HG03280 (cell line): ENCODE measurements at regions not wholly inside any gene's neighbourhood (a gene's known extent, or its start where the extent isn't known, plus 50 kb on each side); places are given as distances from the start of the nearest gene placed in this dataset.

Source experiments
- ATAC-seq: cut with Tn5 transposase; IDR thresholded peaks from one replicate; pipeline ENCODE4 v1.9.1; 2021; ENCODE audit warnings: mild to moderate bottlenecking, moderate library complexity; ENCODE audit not compliant: unreplicated experiment

- ATAC-seq: no peak
These were observed 246.9 kb downstream of the ACTR3B start for GRCh38 chr7:153006452-153006851.

DNA sequence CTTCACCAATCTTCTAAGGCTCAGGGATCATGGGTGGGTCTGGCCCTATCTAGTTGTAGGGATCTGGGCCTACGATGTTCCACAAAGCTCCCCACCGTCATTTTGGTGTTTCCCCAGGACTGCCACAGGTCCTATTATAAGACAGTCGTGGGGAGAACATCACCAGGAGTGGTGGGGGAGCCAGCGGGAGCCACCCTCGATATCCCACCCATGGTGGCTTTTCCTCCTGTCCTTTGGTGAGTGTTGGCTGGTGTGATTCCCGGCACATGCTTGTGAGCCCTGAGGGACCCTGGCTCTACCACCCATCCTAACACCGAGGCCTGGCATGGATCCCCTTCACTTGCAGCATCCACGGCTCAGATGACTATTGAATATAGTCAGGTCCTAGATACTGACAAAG, 247.4 kb downstream of the ACTR3B start:
- ATAC-seq: no peak

- no peak for ATAC-seq
These were observed 250.9 kb downstream of the ACTR3B start for GRCh38 chr7:153010416-153010815.

- no peak for ATAC-seq
These were observed 252.7 kb downstream of the ACTR3B start for GRCh38 chr7:153012203-153012602.

- ATAC-seq: no peak
These were observed 257.7 kb downstream of the ACTR3B start for GRCh38 chr7:153017223-153017622.

GRCh38 chr7:153021542-153021941, 262.0 kb downstream of the ACTR3B start:
- ATAC-seq: no peak

GRCh38 chr7:153022475-153023193, 263.1 kb downstream of the ACTR3B start:
- ATAC-seq: no peak

- no peak for ATAC-seq
These were observed 263.6 kb downstream of the ACTR3B start for GRCh38 chr7:153023194-153023592.

- ATAC-seq: no peak
These were observed 267.7 kb downstream of the ACTR3B start for GRCh38 chr7:153027210-153027609.

DNA sequence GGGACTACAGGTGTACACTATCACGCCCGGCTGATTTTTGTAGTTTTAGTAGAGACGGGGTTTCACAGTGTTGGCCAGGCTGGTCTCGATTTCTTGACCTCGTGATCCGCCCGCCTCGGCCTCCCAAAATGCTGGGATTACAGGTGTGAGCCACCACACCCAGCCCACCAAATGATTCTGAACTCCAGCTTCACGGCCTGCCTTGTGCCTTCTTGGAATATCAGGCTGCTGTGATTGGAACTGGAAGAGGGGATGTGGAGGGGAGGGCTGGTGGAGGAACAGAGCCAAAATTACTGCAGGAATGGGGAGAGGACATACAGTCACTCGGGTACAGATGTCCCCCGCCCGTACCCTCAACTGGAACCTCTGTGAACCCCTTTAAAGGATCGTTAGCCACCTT, 268.4 kb downstream of the ACTR3B start:
- no peak for ATAC-seq

GRCh38 chr7:153030976-153031375, 271.4 kb downstream of the ACTR3B start:
- ATAC-seq: no peak

DNA sequence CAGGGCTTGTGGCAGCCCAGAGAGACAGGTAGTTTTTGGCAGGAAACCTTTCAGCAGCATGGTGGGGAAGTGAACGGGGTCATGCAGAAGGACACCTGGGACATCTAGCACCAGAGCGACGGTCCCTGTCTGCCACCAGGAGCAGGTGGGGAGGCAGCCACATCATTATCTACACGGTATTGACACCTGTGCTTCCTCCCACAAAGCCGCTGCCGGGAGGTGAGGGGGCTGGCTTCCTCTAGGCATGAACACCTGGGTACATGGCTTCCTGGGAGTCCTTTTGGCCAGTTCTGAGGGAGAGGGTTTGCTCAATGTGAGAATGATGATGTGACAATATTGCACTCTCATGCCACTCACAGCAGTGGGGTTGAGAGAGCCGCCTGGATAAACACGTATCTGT, 275.2 kb downstream of the ACTR3B start:
- ATAC-seq: no peak

- no peak for ATAC-seq
These were observed 277.0 kb downstream of the ACTR3B start for GRCh38 chr7:153036396-153037063.

- ATAC-seq: no peak
These were observed 283.9 kb downstream of the ACTR3B start for GRCh38 chr7:153043440-153043839.

DNA sequence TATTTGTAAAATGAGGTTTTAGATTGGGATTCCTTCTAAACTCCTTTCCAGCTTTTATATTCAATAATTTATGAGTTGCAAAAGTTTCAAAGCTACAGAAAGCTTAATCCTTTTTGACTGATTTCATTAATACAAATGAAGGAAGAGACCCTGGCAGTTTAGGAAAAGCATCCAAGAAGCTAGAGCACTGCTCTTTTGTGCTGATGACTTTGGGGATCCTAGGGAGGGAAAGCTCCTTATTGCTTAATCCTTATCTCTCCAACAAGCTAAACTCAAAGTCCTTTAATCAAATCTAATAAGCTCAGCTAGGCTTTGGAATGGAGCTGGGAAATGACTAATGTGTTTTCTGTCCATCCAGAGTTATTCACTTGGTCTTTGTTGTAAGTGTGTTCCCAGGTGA, 285.4 kb downstream of the ACTR3B start:
- no peak for ATAC-seq

DNA sequence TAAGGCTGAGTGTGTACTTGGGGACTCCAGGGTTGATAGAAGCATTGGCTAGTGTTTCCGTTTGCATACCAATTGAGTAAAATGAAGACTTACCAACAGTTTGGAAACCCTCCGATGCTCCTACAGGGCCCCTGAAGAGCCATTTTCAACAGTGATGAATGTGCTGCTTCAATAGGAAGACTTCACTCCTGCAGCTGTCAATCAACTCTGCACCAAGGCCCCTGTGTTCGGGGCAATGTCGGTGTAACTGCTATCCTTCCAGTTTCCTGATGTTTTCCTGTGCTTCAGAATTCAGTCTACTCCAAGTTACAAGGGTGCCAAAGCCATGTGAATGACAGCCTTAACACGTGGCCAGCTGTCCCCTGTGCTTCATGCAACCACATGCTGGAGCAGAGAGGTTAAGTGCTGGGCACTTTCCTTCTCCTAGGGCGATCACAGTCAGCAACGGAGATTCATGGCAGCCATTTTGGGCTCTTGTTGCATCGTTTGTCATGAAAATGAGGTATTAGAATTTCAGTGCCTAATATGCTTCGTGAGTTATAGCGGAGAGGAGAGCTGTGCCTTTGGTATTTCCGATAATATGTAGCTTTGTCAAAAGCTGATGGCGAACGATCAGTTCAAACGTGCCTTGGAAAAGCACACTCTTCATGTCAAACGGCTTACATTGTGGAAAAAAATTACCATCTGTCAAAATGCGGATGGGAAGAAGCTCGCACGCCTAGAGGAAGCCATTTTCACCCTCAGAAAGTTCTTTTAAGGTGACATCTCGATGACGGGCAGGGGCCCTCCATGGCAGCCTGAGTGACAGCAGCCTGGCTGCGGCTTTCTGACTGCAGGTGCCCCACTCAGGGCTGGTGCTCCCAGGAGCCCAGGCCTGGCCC, 287.8 kb downstream of the ACTR3B start:
- ATAC-seq: no peak

GRCh38 chr7:153052206-153052605, 292.7 kb downstream of the ACTR3B start:
- ATAC-seq: no peak

- ATAC-seq: no peak
These were observed 302.5 kb downstream of the ACTR3B start for GRCh38 chr7:153061910-153062528.

DNA sequence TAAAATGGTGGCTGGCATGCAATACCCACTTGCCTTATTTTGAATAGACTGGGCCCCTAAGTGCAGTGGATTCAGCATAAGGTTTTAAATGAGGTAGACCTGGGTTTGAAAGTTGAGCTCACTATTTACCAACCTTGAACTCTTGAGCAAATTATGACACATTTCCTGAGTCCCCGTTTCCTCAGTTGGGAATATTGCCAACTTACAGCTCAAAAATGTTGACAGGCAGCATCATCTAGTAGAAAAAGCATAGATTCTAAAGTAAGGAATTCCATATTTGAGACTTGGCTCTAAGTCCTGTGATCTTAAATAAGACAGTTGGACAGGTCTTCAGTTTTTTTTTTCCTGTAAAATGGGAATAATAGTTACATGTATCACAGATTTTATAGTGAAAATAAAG, 305.5 kb downstream of the ACTR3B start:
- no peak for ATAC-seq

- no peak for ATAC-seq
These were observed 307.2 kb downstream of the ACTR3B start for GRCh38 chr7:153066711-153067110.

DNA sequence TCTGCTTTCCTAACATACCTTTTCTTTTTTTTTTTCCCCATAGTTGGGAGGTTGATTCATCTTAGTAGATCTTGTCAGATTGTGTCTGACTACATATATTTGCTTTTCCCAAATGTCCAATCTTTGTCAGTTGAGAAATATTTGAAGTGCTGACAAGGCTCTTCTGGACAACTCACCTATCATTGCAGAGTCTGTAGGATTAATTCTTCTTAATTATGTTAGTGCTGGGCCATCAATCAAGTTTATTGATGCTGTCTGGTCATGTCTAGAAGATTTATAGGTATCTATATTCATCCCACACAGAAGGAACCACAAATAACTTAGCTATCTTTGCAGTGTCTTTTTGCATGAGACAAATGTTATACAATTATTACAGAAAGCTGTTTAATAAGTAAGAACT, 310.6 kb downstream of the ACTR3B start:
- ATAC-seq: no peak
